Upper lobe of right lung (tissue), 1 donor: ENCODE measurements at regions not wholly inside any gene's neighbourhood (a gene's known extent, or its start where the extent isn't known, plus 50 kb on each side); places are given as distances from the start of the nearest gene placed in this dataset.
A peak's percentile ranks its signal among the peaks of the same experiment; 100 is the strongest.

Experiments
- ATAC-seq: fragments of 200-7000 bp; cut with Tn5 transposase; one replicate; pipeline ENCODE4 v1.9.1; 2020; ENCODE audit warnings: mild to moderate bottlenecking, moderate library complexity
- DNase-seq: peaks from one replicate; pipeline ENCODE4 v3.0.0-alpha.2; 2020
- H3K27ac ChIP-seq: fragments of 200-600 bp; one replicate; pipeline ENCODE4 v1.8.0; 2022
- H3K27me3 ChIP-seq: fragments of 200-600 bp; one replicate; pipeline ENCODE4 v1.8.0; 2022; ENCODE audit warnings: mild to moderate bottlenecking
- H3K36me3 ChIP-seq: fragments of 200-600 bp; one replicate; pipeline ENCODE4 v1.8.0; 2022
- H3K4me1 ChIP-seq: fragments of 200-600 bp; one replicate; pipeline ENCODE4 v1.8.0; 2022
- H3K4me3 ChIP-seq: fragments of 200-600 bp; one replicate; pipeline ENCODE4 v1.8.0; 2022; ENCODE audit warnings: mild to moderate bottlenecking
- H3K9me3 ChIP-seq: fragments of 200-600 bp; one replicate; pipeline ENCODE4 v1.8.0; 2022
- CTCF ChIP-seq: fragments of 200-600 bp; IDR thresholded peaks from one replicate; pipeline ENCODE4 v1.8.0; 2022; ENCODE audit warnings: antibody characterized with exemption
- intact Hi-C: fragments of 100-400 bp; cut with DNase I; formaldehyde crosslinking; loops from one replicate; pipeline ENCODE4 v1.11.0; 2022
- donor health status: DM: no; HTN: yes; CAD: no; lungs with severe emphysema.

DNA sequence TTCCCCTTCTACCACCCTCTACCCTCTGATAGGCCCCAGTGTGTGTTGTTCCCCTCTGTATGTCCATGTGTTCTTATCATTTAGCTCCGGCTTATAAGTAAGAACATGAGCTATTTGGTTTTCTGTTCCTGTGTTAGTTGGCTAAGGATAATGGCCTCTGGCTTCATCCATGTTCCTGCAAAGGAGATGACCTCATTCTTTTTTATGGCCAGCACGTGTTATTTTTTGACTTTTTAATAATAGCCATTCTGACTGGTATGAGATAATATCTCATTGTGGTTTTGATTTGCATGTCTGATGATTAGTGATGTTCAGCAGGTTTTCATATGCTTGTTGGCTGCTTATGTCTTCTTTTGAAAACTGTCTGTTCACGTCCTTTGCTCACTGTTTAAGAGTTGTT, 63.1 kb upstream of the NPHP3 start:
- no peak overlapping the region for H3K27ac ChIP-seq

DNA sequence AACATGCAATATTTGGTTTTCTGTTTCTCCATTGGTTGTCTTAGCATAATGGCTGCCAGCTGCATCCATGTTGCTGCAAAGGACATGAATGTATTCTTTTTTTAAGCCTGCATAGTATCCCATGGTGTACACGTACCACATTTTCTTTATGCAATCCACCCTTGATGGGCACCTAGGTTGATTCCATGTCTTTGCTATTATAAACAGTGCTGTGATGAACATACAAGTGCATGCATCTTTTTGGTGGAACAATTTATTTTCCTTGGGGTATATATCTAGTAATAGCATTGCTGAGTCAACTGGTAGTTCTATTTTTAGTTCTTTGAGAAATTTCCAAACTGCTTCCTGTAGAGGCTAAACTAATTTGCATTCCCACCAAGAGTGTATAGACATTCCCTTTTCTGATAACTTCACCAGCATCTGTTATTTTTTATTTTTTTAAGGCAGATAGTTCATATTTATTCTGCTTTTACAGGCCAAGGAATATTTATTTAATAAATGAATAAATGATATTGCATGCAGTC, 62.4 kb upstream of the NPHP3 start:
- intact Hi-C loops, result no loop called here

More for the DNA sequence above, 63.1 kb upstream of the NPHP3 start:
- Histone ChIP-seq H3K4me3 (no peak overlapping the region), H3K4me1 (peaks cover 4% of the 10 kb centered on the region), H3K9me3 (no peaks in the 10 kb centered on the region), H3K36me3 (no peaks in the 10 kb centered on the region), H3K27me3 (no peaks in the 10 kb centered on the region)
- no peak for TF ChIP-seq CTCF
- no peak for ATAC-seq
- DNase-seq, result no peak
- intact Hi-C loops, result no loop called here

DNA sequence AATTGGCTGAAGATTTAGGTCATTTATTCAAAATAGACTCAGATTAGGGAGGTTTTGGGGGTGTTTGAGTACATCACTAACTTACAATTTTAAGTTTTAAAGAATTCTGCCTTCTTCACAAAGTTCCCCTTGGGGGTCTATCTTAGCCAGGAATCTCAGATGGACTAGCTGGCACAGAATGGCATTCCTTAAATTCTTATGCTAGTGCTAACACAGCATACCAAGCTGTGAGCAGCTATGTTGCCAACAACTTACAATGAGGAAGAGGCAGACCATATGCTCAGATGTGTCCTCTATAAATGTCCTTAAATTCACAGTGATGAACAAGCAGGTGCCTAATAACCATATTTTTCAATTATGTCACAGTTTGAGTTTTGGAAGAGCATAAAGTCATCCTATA, 60.9 kb upstream of the NPHP3 start:
- no peaks in the 10 kb centered on the region for H3K4me1 ChIP-seq
- no peak overlapping the region for H3K27ac ChIP-seq
- no peak for TF ChIP-seq CTCF
- peak; percentile 38 for ATAC-seq
- intact Hi-C loops, result no loop called here
- no peaks in the 10 kb centered on the region for H3K36me3 ChIP-seq
- H3K4me3 ChIP-seq, result no peak overlapping the region
- no peaks in the 10 kb centered on the region for H3K27me3 ChIP-seq
- DNase-seq, result no peak
- no peaks in the 10 kb centered on the region for H3K9me3 ChIP-seq

More for the DNA sequence above, 62.4 kb upstream of the NPHP3 start:
- Histone ChIP-seq H3K36me3 (no peaks in the 10 kb centered on the region), H3K27me3 (no peaks in the 10 kb centered on the region), H3K4me3 (no peak overlapping the region), H3K4me1 (no peaks in the 10 kb centered on the region), H3K9me3 (no peaks in the 10 kb centered on the region), H3K27ac (no peak overlapping the region)
- TF ChIP-seq CTCF, result no peak
- DNase-seq (no peak), ATAC-seq (no peak)

DNA sequence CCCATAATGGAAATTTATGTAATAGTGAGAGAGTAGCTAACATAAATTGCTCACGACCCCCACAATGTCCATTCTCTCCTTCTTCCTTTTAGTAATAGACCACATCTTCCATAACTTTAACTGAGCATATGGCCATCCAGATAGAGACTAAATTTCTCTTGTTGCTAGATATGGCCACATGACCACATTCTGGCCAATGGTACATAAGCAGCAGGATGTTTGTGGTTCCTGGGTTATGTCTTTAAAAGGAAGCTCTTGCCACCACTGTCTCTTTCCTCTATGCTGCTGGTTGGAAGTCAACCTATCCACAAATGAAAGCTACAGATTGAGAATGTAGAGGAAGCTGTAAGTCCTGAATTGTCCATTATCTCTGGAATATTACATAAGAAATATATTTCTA, 59.7 kb upstream of the NPHP3 start:
- H3K4me3 ChIP-seq, result no peak overlapping the region
- H3K27me3 ChIP-seq, result no peaks in the 10 kb centered on the region
- DNase-seq (no peak), ATAC-seq (no peak)
- H3K4me1 ChIP-seq, result no peaks in the 10 kb centered on the region
- H3K27ac ChIP-seq, result no peak overlapping the region
- intact Hi-C loops, result no loop called here
- TF ChIP-seq CTCF, result no peak
- no peaks in the 10 kb centered on the region for H3K9me3 ChIP-seq
- H3K36me3 ChIP-seq, result no peaks in the 10 kb centered on the region

- no peaks in the 10 kb centered on the region for H3K9me3 ChIP-seq
- H3K27ac ChIP-seq, result no peak overlapping the region
- ATAC-seq (no peak), DNase-seq (no peak)
- no peak for TF ChIP-seq CTCF
- H3K4me1 ChIP-seq, result no peaks in the 10 kb centered on the region
- intact Hi-C loops, result no loop called here
- no peaks in the 10 kb centered on the region for H3K36me3 ChIP-seq
- no peak overlapping the region for H3K4me3 ChIP-seq
- no peaks in the 10 kb centered on the region for H3K27me3 ChIP-seq
Measured at GRCh38 chr3:132777171-132777570, 55.0 kb upstream of the NPHP3 start.

DNA sequence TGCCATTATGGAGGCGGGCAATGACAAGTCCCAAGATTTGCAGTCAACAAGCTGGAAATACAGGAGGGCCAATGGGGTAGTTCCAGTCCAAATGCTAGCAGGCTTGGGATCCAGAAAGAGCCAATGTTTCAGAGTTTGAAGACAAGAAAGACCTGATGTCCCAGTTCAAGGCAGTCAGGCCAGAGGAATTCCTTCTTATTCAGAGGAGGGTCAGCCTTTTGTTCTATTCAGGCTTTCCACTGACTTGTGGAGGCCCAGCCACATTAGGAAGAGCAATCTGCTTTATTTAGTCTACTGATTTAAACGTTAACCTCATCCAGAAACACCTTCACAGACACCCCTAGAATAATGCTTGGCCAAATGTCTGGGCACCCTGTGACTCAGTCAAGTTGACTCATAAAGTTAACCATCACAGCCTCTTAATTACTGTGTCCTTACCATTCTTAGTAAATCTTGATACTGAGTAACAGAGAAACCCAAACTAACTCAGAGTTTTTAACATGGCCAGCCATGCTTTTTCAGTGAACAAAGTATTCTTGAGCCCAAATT, 50.9 kb upstream of the NPHP3 start:
- Histone ChIP-seq H3K9me3 (no peaks in the 10 kb centered on the region), H3K4me3 (no peak overlapping the region), H3K27me3 (no peaks in the 10 kb centered on the region), H3K27ac (no peak overlapping the region), H3K36me3 (no peaks in the 10 kb centered on the region), H3K4me1 (no peaks in the 10 kb centered on the region)
- intact Hi-C loops, result no loop called here
- ATAC-seq (no peak), DNase-seq (no peak)
- TF ChIP-seq CTCF, result no peak
